ENCODE measurements at regions not wholly inside any gene's neighbourhood (a gene's known extent, or its start where the extent isn't known, plus 50 kb on each side); places are given as distances from the start of the nearest gene placed in this dataset.

GRCh38 chr11:113634940-113635575 lies 71.0 kb downstream of the TMPRSS5 start:
- DNase-seq (ENCODE audit: low read depth): no peak

- no peak for DNase-seq (ENCODE audit: low read depth)
Observed at GRCh38 chr11:113632981-113633380, 73.1 kb downstream of the TMPRSS5 start.

- DNase-seq (ENCODE audit: low read depth): no peak
Observed at GRCh38 chr11:113629562-113629961, 76.5 kb downstream of the TMPRSS5 start.

GRCh38 chr11:113628912-113629311 lies 77.2 kb downstream of the TMPRSS5 start:
- DNase-seq (ENCODE audit: low read depth): no peak

GRCh38 chr11:113627946-113628345 lies 78.2 kb downstream of the TMPRSS5 start:
- no peak for DNase-seq (ENCODE audit: low read depth)

- DNase-seq (ENCODE audit: low read depth): no peak
Observed at GRCh38 chr11:113627297-113627696, 78.8 kb downstream of the TMPRSS5 start.

GRCh38 chr11:113626736-113627135 lies 79.4 kb downstream of the TMPRSS5 start:
- no peak for DNase-seq (ENCODE audit: low read depth)

- no peak for DNase-seq (ENCODE audit: low read depth)
Observed at GRCh38 chr11:113623114-113623513, 83.0 kb downstream of the TMPRSS5 start.

GRCh38 chr11:113618360-113618759 lies 87.7 kb downstream of the TMPRSS5 start:
- no peak for DNase-seq (ENCODE audit: low read depth)

GRCh38 chr11:113615773-113616172 lies 90.3 kb downstream of the TMPRSS5 start:
- no peak for DNase-seq (ENCODE audit: low read depth)

GRCh38 chr11:113615098-113615497 lies 91.0 kb downstream of the TMPRSS5 start:
- DNase-seq (ENCODE audit: low read depth): no peak

- DNase-seq (ENCODE audit: low read depth): no peak
Observed at GRCh38 chr11:113614097-113614496, 92.0 kb downstream of the TMPRSS5 start.

GRCh38 chr11:113613619-113614018 lies 92.5 kb downstream of the TMPRSS5 start:
- DNase-seq (ENCODE audit: low read depth): no peak

GRCh38 chr11:113604186-113604585 lies 101.9 kb downstream of the TMPRSS5 start:
- no peak for DNase-seq (ENCODE audit: low read depth)

- DNase-seq (ENCODE audit: low read depth): no peak
Observed at GRCh38 chr11:113603277-113604059, 102.6 kb downstream of the TMPRSS5 start.

GRCh38 chr11:113602483-113602882 lies 103.6 kb downstream of the TMPRSS5 start:
- no peak for DNase-seq (ENCODE audit: low read depth)

GRCh38 chr11:113596658-113597057 lies 109.5 kb downstream of the TMPRSS5 start:
- DNase-seq (ENCODE audit: low read depth): no peak

GRCh38 chr11:113595810-113596594 lies 110.1 kb downstream of the TMPRSS5 start:
- no peak for DNase-seq (ENCODE audit: low read depth)

GRCh38 chr11:113593698-113594308 lies 112.3 kb downstream of the TMPRSS5 start:
- DNase-seq (ENCODE audit: low read depth): no peak

- DNase-seq (ENCODE audit: low read depth): no peak
Observed at GRCh38 chr11:113591117-113591516, 115.0 kb downstream of the TMPRSS5 start.

- no peak for DNase-seq (ENCODE audit: low read depth)
Observed at GRCh38 chr11:113587308-113587739, 112.1 kb upstream of the DRD2 start.

- DNase-seq (ENCODE audit: low read depth): no peak
Observed at GRCh38 chr11:113584371-113584770, 109.2 kb upstream of the DRD2 start.
